ENCODE measurements at regions not wholly inside any gene's neighbourhood (a gene's known extent, or its start where the extent isn't known, plus 50 kb on each side); places are given as distances from the start of the nearest gene placed in this dataset.

DNA sequence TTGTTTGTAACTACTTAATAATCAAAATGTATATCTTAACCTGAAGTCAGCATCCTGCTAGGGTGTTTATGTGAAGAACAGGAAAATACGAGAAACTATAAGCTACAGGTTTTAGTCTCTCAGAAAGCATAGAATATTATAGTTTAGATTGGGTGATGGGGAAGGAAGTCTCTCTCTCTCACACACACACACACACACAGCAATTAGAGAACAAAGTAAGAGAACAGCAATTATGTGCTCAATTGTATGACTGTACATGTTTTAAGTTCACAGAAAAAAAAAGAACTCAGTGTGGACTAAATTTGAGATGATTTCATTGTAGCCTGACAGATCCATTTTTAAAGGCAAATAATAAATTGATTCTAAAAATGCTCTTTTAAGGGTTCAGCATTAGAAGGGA, 94.3 kb upstream of the ZNF516 start:
- Histone ChIP-seq H3K27ac (no peak overlapping the region), H3K4me3 (replicated peaks in 1 of 3) (peak overlapping the region in 1 of 3 donors; percentile 14), H3K36me3 (no peaks in the 10 kb centered on the region), H3K9me3 (no peaks in the 10 kb centered on the region), H3K27me3 (no peaks in the 10 kb centered on the region), H3K4me1 (no peaks in the 10 kb centered on the region)
- DNase-seq, result no peak
- no peak for TF ChIP-seq POLR2A (IDR thresholded peaks at IDR 0.05)
- intact Hi-C loops (cut with DNase I), result no loop called here
- 35 to 40% methylated on average over 1 of the region's 1 CpG for WGBS, 2 donors

DNA sequence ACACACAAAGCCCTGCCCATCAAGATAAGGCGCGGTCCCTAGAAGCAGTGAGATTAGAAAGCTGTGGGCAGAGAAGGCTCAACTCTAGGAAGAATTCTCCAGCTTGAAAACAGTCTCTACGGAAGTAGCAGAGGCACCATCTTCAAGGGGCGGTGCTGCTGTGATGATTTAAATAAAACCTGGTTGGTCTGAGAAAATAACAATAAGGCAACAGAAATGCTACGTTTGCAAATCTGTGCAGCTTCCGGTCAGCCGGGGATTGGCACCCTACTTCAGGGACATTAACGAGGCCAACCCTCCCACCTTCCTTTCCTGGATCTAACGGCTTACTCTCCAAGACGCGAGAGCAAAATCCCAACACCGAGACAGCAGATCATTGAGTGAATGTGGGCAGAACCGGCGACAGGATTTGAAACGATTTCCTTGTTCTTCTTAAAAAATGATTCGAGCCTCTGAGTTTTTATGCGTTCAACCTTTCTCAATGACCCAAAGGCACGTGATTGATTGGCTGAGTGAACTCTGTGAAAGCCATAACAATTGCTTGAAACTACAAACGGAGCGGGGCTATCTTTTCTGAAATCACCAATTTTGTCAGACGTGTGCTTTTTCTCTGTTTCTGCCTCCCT, 93.7 kb upstream of the ZNF516 start:
- Histone ChIP-seq H3K27me3 (no peaks in the 10 kb centered on the region), H3K27ac (no peak overlapping the region), H3K9me3 (no peaks in the 10 kb centered on the region), H3K36me3 (no peaks in the 10 kb centered on the region), H3K4me1 (no peaks in the 10 kb centered on the region), H3K4me3 (replicated peaks in 1 of 3) (peak overlapping the region in 2 of 3 donors; percentile 14 to 27)
- WGBS, 2 donors, result 8 to 12% methylated on average over 21 of the region's 21 CpGs
- TF ChIP-seq, protein P1, sequence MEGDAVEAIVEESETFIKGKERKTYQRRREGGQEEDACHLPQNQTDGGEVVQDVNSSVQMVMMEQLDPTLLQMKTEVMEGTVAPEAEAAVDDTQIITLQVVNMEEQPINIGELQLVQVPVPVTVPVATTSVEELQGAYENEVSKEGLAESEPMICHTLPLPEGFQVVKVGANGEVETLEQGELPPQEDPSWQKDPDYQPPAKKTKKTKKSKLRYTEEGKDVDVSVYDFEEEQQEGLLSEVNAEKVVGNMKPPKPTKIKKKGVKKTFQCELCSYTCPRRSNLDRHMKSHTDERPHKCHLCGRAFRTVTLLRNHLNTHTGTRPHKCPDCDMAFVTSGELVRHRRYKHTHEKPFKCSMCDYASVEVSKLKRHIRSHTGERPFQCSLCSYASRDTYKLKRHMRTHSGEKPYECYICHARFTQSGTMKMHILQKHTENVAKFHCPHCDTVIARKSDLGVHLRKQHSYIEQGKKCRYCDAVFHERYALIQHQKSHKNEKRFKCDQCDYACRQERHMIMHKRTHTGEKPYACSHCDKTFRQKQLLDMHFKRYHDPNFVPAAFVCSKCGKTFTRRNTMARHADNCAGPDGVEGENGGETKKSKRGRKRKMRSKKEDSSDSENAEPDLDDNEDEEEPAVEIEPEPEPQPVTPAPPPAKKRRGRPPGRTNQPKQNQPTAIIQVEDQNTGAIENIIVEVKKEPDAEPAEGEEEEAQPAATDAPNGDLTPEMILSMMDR (IDR thresholded peaks at IDR 0.05), result no peak
- no peak for TF ChIP-seq POLR2A (IDR thresholded peaks at IDR 0.05)
- peak; percentile 38 to 40 for DNase-seq
- intact Hi-C loops (cut with DNase I), result no loop called here

DNA sequence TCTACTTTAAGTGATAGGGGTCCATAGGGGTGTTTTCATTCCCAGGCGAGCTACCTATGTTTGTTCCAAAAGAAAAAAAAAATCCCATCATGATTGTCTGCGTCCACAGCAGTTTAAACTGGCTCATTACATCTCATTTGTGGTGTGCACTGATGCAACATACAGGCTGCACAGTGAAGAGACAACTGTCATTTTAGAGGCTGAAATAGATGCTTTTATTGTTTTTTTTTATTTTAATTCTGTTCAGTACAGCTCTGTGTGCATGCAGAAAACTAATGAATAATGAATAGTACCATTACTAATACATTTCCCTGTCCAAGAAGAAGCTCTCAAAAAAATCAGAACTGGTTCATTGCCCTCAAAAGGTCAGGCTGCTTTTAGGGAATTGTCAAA, 92.8 kb upstream of the ZNF516 start:
- intact Hi-C loops (cut with DNase I), result no loop called here
- H3K4me1 ChIP-seq, result no peaks in the 10 kb centered on the region
- TF ChIP-seq POLR2A (IDR thresholded peaks at IDR 0.05), result no peak
- TF ChIP-seq, protein P1 (IDR thresholded peaks at IDR 0.05), result no peak
- 50 to 100% methylated on average over 2 of the region's 2 CpGs for WGBS, 2 donors
- no peak overlapping the region for H3K4me3 ChIP-seq (replicated peaks in 1 of 3)
- H3K27ac ChIP-seq, result no peak overlapping the region
- H3K36me3 ChIP-seq, result no peaks in the 10 kb centered on the region
- H3K27me3 ChIP-seq, result no peaks in the 10 kb centered on the region
- no peaks in the 10 kb centered on the region for H3K9me3 ChIP-seq
- no peak for DNase-seq

DNA sequence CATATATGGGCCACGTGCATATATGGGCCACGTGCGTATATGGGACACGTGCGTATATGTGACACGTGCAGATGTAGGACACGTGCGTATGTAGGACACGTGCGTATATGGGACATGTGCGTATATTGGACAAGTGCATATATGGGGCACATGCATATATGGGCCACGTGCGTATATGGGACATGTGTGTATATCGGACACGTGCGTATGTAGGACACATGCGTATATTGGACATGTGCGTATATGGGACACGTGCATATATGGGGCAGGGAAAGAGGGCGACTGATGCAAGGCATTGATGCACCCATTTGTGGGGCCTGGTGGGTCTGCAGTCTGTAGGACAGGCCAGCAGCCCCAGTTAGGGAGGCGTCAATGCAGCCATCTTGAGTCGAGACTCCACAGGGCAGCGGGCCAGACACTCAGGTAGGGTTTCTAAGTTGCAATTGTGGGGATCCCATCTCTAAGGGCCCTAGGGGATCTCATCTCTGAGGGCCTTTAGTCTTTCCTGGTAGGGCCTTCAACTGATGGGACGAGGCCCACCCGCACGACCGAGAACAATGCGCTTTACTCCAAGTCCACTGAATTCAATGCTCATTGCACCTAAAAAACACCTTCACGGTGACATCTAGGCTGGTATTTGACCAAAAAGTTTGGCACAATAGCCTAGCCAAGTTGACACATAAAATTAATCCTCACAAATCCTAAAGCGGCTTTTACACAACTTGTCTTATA, 92.3 kb upstream of the ZNF516 start:
- intact Hi-C loops (cut with DNase I), result no loop called here
- no peak overlapping the region for H3K4me3 ChIP-seq (replicated peaks in 1 of 3)
- H3K9me3 ChIP-seq, result no peaks in the 10 kb centered on the region
- H3K4me1 ChIP-seq, result no peaks in the 10 kb centered on the region
- H3K36me3 ChIP-seq, result no peaks in the 10 kb centered on the region
- DNase-seq, result no peak
- H3K27me3 ChIP-seq, result no peaks in the 10 kb centered on the region
- TF ChIP-seq, protein P1 (IDR thresholded peaks at IDR 0.05), result no peak
- no peak for TF ChIP-seq POLR2A (IDR thresholded peaks at IDR 0.05)
- WGBS, 2 donors, result 94 to 96% methylated on average over 30 of the region's 30 CpGs
- H3K27ac ChIP-seq, result no peak overlapping the region

DNA sequence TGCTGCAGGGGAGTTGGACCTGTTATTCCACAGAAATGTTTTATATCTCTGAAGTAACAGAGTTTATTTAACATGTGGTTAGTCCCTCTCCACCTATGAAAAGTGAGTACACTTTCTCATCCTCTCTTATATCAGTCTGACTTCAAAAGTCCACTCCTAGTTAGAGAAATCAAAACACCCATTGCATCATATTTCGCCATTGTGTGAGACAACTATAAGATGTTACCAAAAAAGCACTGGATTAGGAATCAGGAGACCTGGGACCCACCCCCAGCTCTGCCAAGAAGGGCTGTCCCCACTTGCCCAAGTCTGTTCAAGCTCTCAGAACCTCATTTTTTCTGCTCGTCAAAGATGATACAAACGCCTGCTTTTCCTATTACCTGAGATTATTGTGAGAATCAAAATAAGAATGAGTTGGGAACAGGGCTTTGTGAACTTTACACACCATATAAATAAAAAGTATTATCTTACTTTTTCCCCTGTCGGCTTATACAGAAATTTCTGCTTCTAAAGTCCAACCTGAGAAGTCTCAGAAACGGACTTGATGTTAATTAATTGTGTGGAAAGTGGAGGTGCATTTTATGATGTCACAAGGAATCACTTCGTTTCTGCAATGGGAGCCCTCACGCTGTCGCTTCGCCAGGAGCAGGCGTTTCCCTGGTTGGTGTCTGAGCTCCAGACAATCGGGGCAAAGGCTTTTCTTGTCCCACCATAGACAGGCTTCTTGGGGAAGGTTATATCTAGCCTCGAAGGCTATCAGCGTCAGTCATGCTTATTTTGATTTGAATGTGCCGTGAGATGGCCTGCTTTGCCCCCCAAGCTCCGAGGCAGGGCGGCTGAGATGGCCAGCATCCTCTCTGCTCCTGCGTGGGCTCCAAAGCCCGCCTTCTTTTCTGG, 89.6 kb upstream of the ZNF516 start:
- 76 to 79% methylated on average over 17 to 18 of the region's 18 CpGs for WGBS, 2 donors
- no peak for DNase-seq
- Histone ChIP-seq H3K27me3 (no peaks in the 10 kb centered on the region), H3K4me3 (replicated peaks in 1 of 3) (no peak overlapping the region), H3K4me1 (no peaks in the 10 kb centered on the region), H3K36me3 (no peaks in the 10 kb centered on the region), H3K27ac (no peak overlapping the region), H3K9me3 (no peaks in the 10 kb centered on the region)
- intact Hi-C loops (cut with DNase I), result no loop called here
- TF ChIP-seq, protein P1 (IDR thresholded peaks at IDR 0.05), result no peak
- TF ChIP-seq POLR2A (IDR thresholded peaks at IDR 0.05), result no peak

All from thyroid gland (tissue), 4 donors.